CD4-positive, alpha-beta T cell treated with Interleukin-12 subunit alpha and Interleukin-12 subunit beta, for 1 hour (primary cell): ENCODE measurements at regions not wholly inside any gene's neighbourhood (a gene's known extent, or its start where the extent isn't known, plus 50 kb on each side); places are given as distances from the start of the nearest gene placed in this dataset.
"Not testable (repeated sequence)": the region's sequence is repeated elsewhere in the genome, so short reads cannot be mapped to it uniquely, and the experiment has no call there.

ENCODE experiments used
- DNase-seq: peaks from one replicate; pipeline ENCODE4 v3.0.0-alpha.2; 2020

GRCh38 chr10:60613434-60613833, 164.8 kb upstream of the CDK1 start:
- DNase-seq, result no peak

- no peak for DNase-seq
Observed at GRCh38 chr10:60611291-60611747, 167.0 kb upstream of the CDK1 start.

GRCh38 chr10:60607372-60607771, 170.9 kb upstream of the CDK1 start:
- DNase-seq, result no peak

DNA sequence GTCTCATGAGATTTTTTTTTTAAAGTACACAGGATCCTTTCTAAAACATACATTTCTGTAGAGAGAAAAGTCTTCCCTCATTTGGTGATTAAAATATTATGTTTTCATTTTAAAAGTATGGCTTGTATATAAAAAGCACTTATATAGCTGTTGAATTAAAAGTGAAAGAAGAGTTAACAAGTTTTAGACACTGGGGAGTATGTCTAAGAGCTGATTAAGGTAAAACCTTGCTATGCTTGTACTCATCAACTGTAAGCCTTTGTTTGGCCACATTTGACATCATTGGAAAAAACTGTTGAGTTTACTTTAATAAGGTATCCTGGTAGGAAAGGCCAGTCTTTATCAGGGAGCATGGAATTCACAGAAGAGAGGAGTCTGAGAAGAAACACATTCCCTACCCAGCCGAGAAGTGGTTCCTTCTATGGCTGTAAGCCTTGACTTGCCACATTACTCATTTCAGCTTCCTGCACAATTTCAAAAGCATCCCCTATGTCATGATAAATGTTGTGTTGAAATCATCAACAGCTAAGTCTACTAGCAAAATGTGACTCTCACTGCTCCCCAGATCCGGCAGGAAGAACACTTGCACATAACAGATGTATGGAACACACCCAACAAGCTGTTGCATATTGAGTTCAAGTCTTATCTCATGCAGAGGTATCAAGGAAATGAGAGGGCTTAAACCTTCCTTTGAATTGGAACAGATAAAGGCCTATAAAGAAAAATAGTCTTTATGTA, 171.8 kb upstream of the CDK1 start:
- no peak for DNase-seq

DNA sequence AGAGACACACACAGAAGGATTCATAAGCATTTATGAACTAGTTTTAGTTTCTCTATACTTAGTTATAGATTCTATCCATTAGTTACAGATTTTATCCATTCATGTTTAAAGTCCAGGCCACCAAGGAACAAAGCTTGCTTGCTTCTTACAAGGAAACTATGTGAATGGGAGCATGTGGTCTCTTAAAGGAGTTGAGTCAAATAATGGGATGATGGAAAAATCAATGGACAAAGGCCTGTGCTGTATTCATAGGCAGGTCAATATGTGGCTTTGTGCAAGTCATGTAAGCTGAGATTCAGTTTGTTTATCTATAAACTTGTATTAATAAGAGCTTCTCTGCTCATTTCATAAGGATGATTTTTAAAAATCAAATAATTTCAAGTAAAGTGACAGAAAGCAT, 172.8 kb upstream of the CDK1 start:
- DNase-seq, result no peak

- no peak for DNase-seq
Observed at GRCh38 chr10:60604342-60604741, 173.9 kb upstream of the CDK1 start.

DNA sequence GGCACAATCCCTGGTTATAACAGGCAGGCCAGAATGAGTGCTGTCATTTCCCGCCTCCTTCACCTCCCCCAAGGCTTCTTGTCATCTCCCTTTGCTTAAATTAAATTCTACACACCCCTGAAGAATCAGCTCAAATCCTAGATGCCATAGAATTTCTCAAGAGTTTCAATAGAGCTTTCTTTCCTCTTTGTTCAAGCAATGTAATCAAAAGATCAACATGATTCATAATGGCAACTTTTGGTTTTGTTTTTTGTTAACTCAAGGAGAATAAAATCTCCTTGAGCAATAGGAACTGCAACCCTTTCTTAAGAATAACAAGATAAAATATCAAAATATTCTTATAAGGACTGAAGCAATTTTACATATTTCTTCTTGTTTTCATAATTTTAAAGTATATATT, 180.8 kb upstream of the CDK1 start:
- DNase-seq, result no peak

DNA sequence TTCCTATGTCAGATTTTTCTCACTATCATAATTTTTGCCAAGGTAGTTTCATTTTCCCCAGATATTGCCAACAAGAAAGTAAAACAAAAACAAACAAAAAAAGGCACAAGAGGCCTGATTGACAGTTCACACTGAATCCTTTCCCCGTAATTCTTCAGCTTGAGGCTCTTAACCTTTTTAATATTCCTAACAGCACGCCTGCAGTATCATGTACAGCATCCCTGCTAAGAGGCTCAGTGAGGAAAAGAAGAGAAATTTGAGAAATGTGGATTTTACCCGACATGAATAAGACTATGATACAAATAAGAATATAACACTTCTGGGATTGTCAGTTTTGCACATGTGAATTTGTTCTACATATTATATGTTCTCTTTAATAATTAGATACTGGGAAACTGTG, 182.4 kb upstream of the CDK1 start:
- DNase-seq, result no peak

GRCh38 chr10:60594476-60595051, 183.7 kb upstream of the CDK1 start:
- no peak for DNase-seq

DNA sequence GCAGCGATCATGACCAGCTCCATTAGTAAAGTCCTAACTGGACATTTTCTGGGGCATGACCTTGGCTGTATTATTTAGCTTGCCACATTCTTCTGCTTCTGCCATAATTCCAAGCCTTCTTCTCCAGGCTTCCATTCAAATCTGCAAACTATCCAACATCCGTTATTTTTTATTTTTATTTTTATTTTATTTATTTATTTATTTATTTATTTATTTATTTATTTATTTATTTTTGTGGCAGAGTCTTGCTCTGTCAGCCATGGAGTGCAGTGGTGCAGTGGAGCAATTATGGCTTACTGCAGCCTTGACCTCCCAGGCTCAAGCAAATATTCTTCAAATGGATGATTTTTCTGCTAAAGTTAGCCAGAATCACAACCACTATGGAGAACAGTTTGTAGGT, 187.2 kb upstream of the CDK1 start:
- no peak for DNase-seq

- no peak for DNase-seq
Observed at GRCh38 chr10:60589376-60589775, 188.9 kb upstream of the CDK1 start.

GRCh38 chr10:60581782-60582181, 192.1 kb upstream of the ANK3 start:
- not testable (repeated sequence) for DNase-seq

DNA sequence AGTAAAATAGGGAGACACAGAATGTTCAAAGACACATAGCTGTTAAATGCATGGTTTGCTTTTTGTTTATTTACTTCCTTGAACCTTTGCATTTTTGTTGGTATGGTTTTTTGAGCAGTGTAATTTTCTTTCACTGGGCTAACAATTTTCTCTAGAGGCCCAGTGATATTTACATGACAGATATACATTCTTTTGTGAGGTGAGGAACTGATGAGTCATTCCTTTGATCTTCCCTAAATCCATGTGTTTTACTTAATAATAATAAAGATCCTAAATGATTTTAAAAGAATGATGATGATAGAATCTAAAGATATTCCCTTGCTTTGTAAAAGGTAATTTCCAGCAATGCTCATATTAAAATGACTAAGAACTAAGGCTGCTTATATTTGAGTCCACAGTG, 188.5 kb upstream of the ANK3 start:
- DNase-seq, result no peak

- no peak for DNase-seq
Observed at GRCh38 chr10:60576130-60577069, 186.7 kb upstream of the ANK3 start.

DNA sequence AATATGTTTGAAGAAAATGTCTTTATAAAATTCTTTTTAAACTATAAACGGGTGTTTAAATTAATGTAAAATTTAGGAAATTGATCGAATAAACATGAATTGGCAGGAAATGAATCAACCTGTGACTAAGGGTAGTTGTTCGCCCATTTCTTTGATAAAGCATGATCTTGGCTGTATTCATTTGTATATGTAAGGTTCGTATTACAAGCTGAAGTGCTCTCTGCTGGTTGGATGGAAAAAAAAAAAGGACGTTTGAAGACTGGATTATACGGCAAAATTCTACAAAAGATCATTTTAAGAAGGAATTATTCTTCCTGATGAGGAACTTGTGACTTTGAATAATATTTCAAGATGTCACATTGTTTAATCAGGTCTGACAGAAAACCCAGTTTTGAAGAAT, 185.4 kb upstream of the ANK3 start:
- no peak for DNase-seq

GRCh38 chr10:60574388-60574787, 184.7 kb upstream of the ANK3 start:
- no peak for DNase-seq

GRCh38 chr10:60573336-60573735, 183.7 kb upstream of the ANK3 start:
- no peak for DNase-seq

DNA sequence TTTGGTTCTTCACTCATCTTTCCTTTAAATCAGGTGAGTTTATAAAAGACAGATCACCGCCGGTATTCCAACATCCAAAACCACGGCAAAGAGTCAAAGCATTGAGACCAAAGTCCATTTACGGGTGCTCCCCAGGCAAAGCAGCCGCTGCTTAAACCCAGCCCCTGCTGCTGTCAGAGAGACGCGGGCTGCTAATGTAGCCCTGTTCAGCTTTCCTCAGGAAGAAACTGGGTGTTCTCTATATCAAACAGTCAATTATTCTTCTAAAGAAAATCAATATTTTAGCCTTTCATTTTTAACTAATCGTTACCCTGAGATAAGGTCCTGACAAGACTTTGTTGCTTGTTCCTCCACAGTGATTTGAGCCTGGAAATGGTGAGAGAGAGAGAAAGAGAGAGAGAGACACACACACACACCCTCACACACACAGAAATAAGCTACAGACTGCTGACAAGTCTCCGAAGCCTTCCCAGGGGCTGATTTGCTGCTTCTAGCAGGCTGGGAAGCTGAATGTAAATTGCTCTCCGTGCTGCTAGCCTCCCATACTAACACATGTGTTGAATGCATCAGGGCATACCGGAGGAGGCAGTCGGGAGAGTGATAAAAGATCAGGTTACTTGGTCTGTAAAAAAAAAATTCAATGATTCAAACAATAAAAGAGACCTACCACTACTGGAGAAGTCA, 183.0 kb upstream of the ANK3 start:
- DNase-seq, result no peak

GRCh38 chr10:60570896-60571295, 181.2 kb upstream of the ANK3 start:
- DNase-seq, result no peak

GRCh38 chr10:60570272-60570865, 180.7 kb upstream of the ANK3 start:
- no peak for DNase-seq

- DNase-seq, result no peak
Observed at GRCh38 chr10:60569681-60570080, 180.0 kb upstream of the ANK3 start.

DNA sequence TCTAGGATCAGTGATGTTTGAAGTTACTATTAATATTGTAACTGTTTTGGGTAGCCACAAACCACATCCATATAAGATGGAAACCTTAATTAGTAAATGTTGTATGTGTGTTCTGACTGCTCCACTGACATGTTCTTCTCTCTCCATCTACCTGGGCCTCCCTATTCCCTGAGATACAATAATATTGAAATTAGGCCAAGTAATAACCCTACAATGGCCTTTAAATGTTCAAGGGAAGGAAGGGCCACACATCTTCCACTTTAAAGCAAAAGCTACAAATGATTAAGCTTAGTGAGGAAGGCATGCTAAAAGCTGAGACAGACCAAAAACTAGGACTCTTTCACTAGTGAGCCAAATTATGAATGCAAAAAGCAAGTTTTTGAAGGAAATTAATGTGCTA, 176.4 kb upstream of the ANK3 start:
- DNase-seq, result no peak

- no peak for DNase-seq
Observed at GRCh38 chr10:60565492-60565891, 175.8 kb upstream of the ANK3 start.
